GM12872 (cell line): ENCODE measurements at regions not wholly inside any gene's neighbourhood (a gene's known extent, or its start where the extent isn't known, plus 50 kb on each side); places are given as distances from the start of the nearest gene placed in this dataset.

ENCODE experiments used
- TF ChIP-seq, protein P1 (sequence below): IDR thresholded peaks from 3 replicates; pipeline ENCODE4 v1.5.1; 2011; ENCODE audit warnings: low read depth, mild to moderate bottlenecking, low read length, moderate library complexity; ENCODE audit not compliant: insufficient read depth

DNA sequence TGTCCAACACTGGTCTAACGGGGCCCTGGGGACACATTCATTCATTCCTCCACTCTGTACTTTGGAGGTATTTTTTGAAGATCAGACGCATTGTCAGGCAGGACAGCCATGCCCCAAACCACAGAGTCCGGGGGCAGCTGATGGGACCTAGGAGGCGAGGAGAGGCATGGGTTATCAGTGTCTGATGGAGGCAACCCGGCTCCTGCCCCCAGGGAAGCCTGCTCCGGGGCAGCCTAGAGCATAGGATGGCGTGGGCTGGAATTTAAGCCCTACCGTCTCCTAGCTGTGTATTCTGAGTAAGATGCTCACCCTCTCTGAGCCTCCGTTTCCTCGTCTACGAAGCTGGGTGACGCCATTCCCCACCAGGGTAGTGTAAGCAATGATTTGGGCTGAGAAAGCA is 55.4 kb upstream of the ELN start:
- TF ChIP-seq, protein P1, sequence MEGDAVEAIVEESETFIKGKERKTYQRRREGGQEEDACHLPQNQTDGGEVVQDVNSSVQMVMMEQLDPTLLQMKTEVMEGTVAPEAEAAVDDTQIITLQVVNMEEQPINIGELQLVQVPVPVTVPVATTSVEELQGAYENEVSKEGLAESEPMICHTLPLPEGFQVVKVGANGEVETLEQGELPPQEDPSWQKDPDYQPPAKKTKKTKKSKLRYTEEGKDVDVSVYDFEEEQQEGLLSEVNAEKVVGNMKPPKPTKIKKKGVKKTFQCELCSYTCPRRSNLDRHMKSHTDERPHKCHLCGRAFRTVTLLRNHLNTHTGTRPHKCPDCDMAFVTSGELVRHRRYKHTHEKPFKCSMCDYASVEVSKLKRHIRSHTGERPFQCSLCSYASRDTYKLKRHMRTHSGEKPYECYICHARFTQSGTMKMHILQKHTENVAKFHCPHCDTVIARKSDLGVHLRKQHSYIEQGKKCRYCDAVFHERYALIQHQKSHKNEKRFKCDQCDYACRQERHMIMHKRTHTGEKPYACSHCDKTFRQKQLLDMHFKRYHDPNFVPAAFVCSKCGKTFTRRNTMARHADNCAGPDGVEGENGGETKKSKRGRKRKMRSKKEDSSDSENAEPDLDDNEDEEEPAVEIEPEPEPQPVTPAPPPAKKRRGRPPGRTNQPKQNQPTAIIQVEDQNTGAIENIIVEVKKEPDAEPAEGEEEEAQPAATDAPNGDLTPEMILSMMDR: no peak

DNA sequence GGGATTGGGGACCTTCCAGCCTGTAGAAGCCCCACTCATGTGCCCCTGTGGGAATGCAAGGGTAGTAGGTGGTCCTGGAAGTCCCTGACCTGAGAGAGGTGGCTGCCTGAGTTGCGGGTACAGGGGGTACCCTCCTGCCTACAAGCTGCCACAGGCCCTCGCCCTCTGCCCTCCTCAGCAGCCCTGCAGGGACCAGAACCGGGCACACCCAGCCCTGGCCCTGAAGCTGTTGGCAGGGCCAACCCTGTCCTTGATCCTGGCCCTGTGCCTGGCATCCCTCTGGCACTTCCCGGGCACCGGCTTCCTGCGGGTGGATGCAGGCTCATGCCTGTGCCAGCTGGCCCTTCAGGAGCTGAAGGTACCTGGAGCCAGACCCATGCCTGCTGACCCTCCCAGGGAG is 54.9 kb upstream of the ELN start:
- TF ChIP-seq, protein P1: no peak

DNA sequence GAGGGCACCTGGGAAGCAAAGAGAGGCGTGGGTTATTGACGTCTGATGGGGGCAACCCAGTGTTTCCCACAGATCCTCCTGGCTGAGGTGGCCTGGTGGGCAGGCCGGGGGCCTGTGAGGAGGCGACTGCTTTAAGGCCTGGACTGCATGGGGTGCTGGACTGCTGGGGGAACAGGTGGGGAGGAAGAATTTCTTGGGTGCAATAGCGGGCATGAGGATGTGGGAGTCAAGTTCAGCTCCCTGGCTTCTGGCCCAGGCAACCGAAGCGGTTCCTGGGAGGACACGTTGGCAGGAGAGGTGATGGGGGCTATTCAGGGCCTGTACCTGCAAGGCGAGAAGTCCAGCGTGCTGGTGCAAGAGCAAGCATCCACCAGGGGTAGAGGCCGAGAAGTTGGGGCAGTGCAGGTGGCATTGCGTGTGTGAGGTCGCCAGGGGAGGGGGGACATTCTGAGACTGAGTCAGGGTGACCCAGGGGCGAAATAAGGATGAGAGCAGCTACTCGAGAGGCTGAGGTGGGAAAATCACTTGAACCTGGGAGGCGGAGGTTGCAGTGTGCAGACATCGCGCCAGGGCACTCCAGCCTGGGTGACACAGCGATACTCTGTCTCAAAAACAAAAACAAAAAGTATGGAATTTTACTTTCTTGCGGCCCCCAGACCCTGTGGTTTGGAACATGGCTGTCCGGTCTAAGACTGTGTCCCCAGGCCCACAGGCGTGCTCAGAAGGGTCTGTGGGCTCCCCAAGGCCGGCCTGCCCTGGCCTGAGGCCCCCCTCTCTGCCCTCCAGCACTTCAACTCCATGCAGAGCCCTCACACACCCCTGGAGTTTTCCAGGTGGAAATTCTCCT is 53.6 kb upstream of the ELN start:
- TF ChIP-seq, protein P1: no peak

DNA sequence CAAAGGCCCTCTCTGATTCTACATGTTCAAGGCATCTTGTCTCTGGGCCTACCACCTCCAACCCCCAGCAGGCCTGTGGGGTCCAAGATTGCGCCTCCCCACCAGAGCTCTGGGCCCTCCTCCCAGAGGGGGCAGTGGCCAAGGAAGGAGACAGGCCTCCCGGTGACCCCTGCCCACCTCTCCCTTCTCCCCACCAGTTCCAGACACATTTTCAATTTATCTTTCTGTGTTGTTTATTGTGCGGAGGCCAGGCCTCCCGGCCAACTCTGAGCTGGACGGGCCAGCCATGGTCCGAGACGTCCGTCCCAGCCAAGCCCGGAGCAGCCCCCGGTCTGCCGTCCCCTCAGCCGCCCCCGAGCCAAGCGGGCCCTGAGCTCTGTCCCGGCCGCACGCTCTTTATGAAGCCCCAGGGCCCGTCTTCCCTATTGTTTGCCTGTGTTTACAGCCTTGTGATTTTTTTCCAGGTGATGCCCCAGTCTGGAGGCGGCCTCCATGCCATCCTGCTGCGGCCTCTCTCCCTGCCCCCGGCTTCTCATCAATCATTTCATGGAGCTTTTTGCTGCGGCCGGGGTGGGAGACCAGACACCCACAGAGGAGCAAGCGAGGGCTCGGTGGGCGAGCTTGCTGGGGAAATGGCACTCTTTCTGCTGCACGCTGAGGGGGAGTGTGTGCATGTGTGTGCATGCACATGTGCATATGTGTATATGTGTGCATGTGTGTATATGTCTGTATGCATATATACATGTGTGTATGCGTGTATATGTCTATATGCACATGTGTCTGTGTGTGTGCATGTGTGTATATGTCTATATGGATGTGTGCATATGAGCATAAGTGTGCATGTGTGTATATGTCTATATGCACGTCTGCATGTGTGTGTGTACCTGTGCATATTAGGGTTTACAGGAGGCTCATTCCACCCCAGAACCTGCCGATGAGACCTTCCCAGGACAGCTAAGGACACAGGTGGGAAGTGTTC is 52.7 kb upstream of the ELN start:
- TF ChIP-seq, protein P1: no peak

DNA sequence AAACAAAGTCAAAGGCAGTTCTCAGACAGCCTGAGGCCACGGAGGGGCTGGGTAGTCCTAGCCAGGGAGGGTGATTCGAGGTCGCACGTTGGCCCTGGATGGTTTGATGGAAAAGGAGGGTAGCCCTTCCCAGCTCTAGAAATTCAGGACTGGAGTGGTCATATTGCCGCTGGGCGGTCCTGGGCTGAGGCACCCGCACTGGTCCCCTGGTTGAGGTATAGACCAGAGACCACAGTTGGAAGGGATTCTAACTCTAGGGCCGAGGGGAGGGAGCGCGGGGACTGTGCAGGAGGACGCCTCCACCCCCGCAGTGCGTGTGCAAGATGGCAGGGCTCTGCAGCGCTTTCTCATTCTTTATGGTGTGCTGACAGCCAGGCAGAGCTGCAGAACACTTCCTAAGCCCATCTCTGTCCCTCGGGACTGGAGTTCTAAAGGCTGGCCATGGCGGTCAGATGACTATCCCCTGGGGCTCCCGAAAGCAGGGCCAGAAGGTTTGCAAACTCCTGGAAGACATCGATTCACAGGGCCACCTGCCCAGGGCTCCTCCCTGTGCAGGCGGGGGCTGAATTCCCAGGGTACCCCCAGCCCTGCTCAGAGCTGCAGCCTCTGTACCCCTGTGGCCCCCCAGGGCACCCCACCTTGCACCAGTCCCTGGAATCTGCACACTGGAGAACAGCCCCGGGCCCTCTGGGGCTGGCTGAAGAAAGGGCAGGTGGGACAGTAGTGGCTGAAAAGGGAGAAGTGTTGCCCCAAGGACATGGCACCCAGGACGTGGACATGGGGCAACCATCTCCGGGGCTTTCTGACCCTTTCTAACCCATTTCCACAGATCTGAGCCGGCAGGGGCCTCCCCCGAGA is 51.0 kb upstream of the ELN start:
- TF ChIP-seq, protein P1: no peak

DNA sequence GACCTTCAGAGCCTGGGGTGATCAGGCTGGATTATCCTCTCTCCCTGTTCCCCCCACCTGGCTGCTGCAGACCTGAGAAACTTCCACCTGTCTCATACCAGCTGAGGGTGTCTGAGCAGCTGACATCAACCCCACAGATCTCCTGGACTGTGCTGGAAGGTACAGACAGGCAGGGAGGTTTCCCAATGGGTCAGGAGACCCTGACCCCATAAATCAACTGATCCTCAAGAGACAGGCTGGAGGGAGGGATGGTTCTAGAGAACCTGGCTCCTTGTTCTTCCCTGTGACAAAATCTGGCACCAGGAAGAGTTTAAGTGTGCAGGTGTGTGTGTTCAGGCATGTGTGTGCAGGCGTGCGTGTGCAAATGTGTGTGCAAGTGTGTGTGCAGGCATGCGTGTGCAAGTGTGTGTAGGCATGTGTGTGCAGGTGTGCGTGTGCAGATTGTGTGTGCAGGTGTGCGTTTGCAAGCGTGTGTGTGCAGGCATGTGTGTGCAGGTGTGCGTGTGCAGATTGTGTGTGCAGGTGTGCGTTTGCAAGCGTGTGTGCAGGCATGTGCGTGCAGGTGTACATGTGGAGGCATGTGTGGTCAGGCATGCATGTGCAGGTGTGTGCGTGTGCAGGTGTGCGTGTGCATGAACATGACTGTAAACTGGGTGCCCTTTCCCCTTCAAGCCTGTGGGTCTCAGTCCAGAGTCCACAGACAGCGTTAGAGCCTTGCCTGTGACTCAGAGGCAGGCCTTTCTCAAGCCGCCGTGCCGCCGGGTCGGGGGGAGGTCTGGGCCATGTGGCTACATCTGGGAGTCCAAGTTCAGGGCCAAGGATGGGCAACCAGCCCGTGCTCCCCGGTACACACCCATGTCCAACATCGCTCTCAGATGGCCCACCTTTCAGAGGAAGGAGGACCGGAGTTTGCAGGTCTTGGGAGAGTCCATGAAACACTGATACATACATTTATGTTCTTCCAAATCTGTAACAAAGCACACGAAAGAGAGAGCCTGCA is 50.1 kb upstream of the ELN start:
- TF ChIP-seq, protein P1: no peak
